ENCODE measurements at regions not wholly inside any gene's neighbourhood (a gene's known extent, or its start where the extent isn't known, plus 50 kb on each side); places are given as distances from the start of the nearest gene placed in this dataset.

- TF ChIP-seq, protein P1, sequence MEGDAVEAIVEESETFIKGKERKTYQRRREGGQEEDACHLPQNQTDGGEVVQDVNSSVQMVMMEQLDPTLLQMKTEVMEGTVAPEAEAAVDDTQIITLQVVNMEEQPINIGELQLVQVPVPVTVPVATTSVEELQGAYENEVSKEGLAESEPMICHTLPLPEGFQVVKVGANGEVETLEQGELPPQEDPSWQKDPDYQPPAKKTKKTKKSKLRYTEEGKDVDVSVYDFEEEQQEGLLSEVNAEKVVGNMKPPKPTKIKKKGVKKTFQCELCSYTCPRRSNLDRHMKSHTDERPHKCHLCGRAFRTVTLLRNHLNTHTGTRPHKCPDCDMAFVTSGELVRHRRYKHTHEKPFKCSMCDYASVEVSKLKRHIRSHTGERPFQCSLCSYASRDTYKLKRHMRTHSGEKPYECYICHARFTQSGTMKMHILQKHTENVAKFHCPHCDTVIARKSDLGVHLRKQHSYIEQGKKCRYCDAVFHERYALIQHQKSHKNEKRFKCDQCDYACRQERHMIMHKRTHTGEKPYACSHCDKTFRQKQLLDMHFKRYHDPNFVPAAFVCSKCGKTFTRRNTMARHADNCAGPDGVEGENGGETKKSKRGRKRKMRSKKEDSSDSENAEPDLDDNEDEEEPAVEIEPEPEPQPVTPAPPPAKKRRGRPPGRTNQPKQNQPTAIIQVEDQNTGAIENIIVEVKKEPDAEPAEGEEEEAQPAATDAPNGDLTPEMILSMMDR (IDR thresholded peaks at IDR 0.05 in 4 of 5, conservative IDR thresholded peaks at IDR 0.05 in 1 of 5): no peak
- no peak for TF ChIP-seq POLR2A (IDR thresholded peaks at IDR 0.05)
Observed at GRCh38 chr18:46265196-46266156, 161.3 kb downstream of the HAUS1 start.
